ENCODE measurements at regions not wholly inside any gene's neighbourhood (a gene's known extent, or its start where the extent isn't known, plus 50 kb on each side); places are given as distances from the start of the nearest gene placed in this dataset.

DNA sequence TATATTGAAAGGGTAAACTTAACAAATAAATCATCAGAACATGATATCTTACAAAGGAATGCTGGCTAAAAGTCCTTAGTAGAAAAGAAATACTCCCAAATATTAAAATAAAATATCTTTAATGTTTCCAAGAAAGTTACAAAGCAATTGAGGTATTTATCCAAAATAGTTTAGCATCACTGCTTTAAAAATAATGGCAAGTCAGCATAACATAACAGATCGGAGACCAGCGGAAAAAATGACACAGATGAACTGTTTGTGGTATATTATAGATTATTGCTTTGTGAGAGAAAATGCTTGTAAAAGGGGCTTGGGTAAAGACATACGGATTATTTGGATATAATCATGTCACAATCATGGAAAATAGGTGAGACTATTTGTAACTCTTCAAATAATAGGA lies 168.5 kb upstream of the TEX13C start:
- TF ChIP-seq PPARG (CRISPR knock-in tag; conservative IDR thresholded peaks at IDR 0.05): no peak
- no peak for TF ChIP-seq NFYB (CRISPR knock-in tag; IDR thresholded peaks at IDR 0.05)
- TF ChIP-seq, protein P1, sequence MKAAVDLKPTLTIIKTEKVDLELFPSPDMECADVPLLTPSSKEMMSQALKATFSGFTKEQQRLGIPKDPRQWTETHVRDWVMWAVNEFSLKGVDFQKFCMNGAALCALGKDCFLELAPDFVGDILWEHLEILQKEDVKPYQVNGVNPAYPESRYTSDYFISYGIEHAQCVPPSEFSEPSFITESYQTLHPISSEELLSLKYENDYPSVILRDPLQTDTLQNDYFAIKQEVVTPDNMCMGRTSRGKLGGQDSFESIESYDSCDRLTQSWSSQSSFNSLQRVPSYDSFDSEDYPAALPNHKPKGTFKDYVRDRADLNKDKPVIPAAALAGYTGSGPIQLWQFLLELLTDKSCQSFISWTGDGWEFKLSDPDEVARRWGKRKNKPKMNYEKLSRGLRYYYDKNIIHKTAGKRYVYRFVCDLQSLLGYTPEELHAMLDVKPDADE (CRISPR knock-in tag; IDR thresholded peaks at IDR 0.05): no peak
- TF ChIP-seq MAFK (conservative IDR thresholded peaks at IDR 0.05 in 1 of 2, IDR thresholded peaks at IDR 0.05 in 1 of 2; ENCODE audit: low read length in 2 of 2): peak; percentile 15 to 42; a peak in 3 of 4 replicates
